Hippocampal formation (tissue), 2 donors: ENCODE measurements at regions not wholly inside any gene's neighbourhood (a gene's known extent, or its start where the extent isn't known, plus 50 kb on each side); places are given as distances from the start of the nearest gene placed in this dataset.
"Not testable (repeated sequence)": the region's sequence is repeated elsewhere in the genome, so short reads cannot be mapped to it uniquely, and the experiment has no call there.

ENCODE experiments used
- DNase-seq, 2 donors: peaks; one replicate each; lab custom pipeline; 2025; lab: John Stamatoyannopoulos, UW

- DNase-seq: no peak
Observed at GRCh38 chr9:88596376-88596775, 61.4 kb downstream of the NXNL2 start.

DNA sequence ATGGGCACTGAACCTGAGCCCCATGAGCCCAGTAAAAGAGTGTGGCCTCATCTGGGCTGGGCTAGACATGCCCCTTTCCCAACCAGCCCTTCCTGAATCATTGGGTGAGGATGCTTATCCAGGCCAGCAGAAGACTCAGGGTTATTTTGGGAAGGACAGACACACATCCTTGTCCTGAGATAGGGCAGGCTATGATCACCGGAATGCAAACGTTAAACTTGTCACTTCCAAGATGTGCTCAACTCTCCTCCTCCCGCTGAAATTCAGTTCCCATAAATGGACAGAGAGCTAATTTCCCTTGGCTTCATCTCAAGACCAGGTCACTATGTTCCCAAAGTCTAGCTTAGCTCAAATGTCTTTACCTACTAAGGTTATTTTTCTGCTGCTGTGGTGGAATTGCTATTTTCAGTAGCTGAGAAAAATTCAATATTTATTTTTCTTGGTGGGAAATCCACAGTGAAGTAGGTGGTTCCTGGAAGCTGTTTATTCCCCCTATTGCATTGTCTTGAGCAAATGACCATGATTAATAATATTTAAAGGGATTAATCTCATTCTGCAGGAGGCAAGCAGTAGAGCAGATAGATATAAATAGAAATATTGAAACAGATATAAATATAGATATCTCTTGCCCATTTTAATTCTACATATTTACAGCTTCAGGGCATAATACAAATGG lies 70.0 kb downstream of the NXNL2 start:
- DNase-seq: no peak

- peak in 1 of 2 donors; percentile 6 for DNase-seq
Observed at GRCh38 chr9:88605512-88606362, 70.8 kb downstream of the NXNL2 start.

GRCh38 chr9:88614359-88614758 lies 79.4 kb downstream of the NXNL2 start:
- DNase-seq: no peak

DNA sequence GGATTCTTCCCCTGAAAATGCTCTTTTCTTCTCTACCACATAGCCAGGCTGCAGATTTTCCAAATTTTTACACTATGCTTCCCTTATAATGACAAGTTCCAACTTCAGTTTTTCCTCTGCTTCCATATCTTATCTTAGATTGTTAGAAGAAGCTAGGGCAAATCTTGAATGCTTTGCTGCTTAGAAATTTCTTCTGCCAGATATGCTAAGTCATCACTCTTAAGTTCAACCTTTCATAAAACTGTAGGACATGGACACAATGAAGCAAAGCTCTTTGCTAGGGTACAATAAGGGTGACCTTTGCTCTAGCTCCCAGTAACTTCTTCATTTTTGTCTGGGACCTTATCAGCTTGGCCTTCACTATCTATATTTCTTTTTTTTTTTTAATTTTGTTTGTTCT lies 88.7 kb downstream of the NXNL2 start:
- no peak for DNase-seq

DNA sequence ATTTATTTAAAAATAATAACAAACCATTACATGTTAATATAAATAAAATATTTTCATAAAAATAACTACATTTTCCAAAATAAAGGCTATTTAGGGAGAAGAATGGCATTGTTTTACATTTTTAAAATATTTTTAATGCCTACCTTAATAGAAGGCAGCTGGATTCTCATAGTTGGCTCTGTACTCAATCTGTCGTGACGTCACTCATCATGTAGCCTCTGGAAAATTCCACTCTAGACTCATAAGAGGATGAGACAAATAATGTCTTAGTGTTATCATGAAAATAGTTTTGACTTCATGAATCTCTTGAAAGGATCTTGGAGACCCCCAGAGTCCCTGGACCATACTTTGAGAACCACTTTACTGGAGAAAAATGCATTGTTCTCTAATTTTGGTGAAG lies 93.1 kb downstream of the NXNL2 start:
- DNase-seq: no peak

DNA sequence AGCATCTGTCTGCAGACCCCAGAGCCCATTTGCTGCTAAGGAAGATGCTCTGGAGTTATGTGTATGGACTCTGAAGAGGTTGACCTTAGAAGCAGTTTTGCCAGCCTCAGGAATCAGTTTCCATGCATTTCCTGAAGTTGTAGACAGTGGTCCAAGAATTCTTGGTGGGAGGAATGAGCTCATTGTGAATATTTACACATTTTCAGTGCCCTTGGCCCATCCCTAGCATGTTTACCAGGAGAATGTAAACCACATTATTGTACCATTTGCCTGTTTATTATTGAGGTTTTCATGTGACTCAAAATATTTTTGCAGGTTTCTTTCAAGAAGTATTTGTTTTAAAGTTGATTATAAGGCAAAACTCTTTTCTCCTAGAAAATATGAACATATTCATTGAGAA lies 93.8 kb downstream of the NXNL2 start:
- no peak for DNase-seq

- not testable (repeated sequence) for DNase-seq
Observed at GRCh38 chr9:88630574-88630973, 95.6 kb downstream of the NXNL2 start.

DNA sequence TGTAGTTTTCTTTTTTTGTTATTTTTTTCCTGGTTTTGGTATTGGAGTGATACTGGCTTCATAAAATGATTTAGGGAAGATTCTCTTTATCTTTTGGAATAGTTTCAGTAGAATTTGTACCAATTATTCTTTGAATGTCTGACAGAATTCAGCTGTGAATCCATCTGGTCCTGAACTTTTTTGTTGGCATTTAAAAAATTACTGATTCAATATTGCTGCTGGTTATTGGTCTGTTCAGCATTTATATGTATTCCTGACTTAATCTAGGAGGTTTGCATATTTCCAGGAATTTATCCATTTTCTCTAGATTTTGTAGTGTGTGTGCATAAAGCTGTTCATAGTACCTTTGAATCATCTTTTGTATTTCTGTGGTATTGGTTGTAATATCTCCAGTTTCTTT lies 100.2 kb downstream of the NXNL2 start:
- no peak for DNase-seq

DNA sequence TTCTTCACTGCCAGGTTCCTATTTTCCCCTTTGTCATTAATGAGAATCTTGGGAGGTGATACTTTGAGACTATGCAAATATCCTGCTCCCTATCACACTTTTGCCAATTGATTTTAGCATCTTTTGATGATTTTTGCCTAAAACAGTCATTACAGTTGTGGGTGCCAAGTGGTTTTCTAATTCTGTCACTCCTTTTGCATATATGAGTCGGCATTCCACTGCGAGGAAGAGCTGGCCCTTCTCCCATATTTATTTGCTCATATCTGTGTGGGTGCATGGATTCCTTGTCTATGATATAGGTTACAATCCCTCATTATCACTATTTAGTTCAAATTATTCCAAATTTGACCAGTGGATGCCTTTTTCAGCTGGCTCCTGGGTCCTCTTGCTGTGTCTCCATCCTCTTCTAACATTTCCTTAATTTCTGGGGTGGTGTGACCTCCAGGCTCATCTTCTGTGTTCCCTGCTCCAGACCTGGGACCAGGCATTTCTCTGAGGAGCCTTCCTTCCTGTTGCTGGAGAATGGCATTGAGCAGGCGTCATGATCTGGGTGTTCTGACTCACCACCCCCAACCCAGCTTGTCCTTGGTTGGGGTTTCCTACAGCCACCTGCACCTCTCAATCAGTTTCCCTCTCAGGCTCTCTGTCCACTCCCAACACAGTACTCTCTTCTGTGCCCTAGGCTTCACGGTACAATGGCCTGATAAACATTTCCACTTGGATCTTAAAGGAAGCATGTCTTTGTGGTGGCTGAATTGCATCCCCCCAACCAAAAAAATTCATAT lies 106.7 kb downstream of the NXNL2 start:
- DNase-seq: no peak

DNA sequence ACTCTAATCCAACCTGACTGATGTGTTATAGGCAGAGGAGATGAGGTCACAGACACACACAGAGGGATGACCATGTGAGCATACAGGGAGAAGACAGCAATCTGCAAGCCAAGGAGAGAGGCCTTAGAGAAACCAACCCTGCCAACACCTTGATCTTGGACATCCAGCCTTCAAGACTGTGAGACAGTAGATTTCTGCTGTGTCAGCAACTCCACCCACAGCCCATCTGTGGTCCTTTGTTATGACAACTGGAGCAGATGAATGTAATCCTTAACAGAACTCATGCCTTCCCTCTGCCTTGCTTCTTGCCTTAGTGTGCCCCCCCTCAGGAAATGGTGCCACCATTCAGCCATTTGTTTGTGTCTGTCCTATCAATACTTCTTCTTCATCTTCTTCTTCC lies 107.4 kb downstream of the NXNL2 start:
- DNase-seq: no peak

- no peak for DNase-seq
Observed at GRCh38 chr9:88643931-88644330, 109.0 kb downstream of the NXNL2 start.

GRCh38 chr9:88645172-88645878 lies 110.3 kb downstream of the NXNL2 start:
- DNase-seq: no peak

- no peak for DNase-seq
Observed at GRCh38 chr9:88645879-88646199, 110.9 kb downstream of the NXNL2 start.

DNA sequence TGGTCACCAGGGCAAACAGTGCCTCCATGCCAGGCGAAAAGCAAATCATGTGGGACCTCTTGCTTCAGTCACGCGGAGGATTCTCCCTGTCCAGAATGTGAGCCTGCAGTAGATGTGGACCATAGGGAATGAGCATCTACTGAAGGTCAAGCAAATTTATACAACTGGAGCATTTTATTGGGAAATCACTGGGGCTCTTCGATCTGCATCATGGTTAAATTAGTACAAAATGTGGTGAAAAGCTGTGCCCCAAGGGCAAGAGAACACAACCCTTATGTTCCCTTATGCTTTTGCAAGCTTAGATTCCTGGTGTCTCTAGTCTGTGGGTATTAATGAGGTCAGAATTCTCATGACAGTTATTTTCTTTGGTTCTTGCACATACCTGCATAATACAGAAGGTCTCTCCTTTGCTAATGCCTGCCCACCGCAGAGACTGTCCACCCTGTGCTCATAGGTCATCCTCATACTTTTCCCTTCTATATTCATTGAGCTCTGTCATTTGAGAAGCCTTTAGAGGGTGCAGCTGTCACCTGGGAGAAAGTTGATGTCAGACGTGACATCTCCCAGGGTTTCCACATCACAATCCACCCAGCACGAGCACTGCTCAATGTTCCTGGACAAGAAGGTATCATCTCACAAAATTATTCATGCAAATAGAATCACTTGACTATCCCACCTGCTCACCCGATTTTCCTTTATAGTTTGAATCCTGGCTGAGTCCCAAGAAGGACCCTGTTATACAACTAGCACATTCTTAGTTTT lies 111.7 kb downstream of the NXNL2 start:
- no peak for DNase-seq

GRCh38 chr9:88651682-88652633 lies 117.0 kb downstream of the NXNL2 start:
- peak; percentile 20 to 48 for DNase-seq

DNA sequence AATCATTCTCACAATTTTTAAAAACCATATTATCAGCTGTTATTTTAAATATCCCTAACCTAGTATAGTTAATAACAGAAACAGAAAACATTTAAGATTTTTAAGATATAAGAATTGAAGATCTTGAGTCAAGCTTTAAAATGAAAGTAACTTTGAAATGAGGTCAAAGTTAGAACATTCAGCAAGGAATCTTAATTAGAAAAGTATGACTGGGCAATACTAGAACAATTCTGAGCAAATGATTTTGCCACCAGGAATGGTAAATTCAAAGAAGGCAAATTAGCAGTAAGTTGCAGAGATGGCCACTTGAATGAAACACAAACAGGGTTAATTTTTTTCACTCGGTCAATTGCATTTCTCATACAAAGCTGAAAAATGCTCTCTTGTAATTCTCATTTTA lies 117.9 kb downstream of the NXNL2 start:
- DNase-seq: no peak

DNA sequence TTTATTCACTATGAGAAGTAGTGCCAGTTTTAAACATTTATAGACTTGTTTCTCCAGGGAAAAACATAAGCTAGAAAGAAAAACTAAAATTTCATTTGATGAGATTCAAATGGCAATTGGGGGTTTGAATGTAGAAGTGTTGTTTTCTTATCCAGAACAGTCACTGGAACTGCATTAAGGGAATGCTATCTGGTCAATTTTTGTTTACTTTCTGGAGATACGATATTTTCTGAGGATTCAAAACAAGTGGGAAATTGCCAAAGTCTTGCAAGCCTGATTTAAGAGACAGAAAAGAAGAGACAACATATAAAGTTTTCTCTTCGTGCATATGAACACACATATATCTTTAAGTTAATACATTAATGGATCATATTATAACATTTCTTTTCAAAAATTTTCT lies 118.4 kb downstream of the NXNL2 start:
- DNase-seq: no peak

DNA sequence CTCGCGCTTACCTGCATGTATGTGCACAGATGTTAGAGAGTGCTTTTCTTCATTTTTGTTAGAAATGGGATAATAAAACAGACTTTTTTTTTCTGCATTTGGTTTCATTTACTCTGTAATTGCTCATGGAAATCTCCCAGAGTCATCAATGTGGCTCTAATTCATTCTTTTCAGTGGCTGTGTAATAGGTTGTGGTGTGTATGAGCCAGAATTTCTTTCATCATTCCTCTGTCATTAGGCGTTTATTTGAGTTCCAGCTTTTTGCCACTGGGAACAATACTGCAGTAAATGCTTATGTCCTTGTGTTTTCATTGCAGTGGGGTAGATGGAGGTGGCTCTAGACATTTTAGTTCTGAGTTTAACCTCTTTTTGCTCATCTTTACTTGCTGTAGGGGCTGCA lies 118.9 kb downstream of the NXNL2 start:
- DNase-seq: no peak

DNA sequence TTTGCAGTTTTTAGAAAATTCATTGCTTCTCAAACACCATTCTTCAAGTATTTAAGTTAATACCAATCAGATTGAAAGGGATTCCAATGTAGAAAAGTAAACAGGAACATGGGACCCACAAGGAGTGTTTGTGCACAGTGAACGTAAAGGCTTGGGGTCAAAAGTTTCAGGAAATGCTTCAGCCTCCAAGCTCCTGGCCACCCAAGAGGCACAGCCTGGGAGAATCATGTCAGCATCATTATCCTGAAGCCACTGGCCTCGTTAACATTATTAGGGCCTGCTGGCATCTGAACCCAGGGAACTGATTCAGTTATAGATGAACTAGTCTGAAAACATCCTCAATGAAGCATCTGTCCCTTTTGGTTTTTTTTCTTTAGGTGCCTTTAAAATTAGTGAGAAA lies 122.9 kb downstream of the NXNL2 start:
- no peak for DNase-seq
